ENCODE measurements at regions not wholly inside any gene's neighbourhood (a gene's known extent, or its start where the extent isn't known, plus 50 kb on each side); places are given as distances from the start of the nearest gene placed in this dataset.
"Not testable (repeated sequence)": the region's sequence is repeated elsewhere in the genome, so short reads cannot be mapped to it uniquely, and the experiment has no call there.

DNA sequence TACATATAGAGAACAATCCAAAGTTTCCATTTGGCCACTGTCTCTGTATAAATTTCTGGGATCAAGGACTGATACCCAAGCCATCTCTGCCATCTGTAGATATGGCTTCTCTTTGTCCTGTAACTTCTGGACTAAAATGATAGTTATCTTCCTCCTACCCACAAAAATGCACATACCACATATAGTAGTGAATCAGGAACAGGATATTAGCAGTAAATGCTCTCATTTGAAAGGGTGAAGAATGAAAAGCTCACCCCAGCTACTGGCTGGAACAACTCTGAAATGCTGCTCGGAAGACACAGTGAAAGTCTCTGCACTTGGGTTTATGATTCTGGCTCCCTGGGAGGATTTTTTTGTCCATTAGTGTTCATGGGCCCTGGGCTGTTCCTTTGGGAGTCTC, 856.4 kb upstream of the LRRC4C start:
- DNase-seq (ENCODE audit: low read depth): no peak

DNA sequence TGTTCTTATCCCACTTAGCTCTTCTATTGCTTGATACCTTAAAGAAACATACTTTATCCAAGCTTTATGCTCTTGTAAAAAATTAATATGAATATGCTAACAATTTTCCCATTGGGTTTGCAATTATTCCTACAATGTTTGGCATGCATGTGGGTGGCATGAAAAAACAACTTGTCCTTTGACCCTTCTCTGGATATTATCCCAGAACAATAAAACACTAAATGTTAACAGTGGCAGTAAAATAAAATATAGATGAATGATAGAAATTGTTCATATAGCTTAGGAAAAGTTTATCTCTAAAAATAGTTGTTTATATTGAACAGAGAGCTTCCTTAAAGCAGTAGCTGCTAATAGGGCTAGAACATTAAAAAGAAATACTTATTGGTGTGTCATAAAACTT, 860.5 kb upstream of the LRRC4C start:
- DNase-seq (ENCODE audit: low read depth): no peak

DNA sequence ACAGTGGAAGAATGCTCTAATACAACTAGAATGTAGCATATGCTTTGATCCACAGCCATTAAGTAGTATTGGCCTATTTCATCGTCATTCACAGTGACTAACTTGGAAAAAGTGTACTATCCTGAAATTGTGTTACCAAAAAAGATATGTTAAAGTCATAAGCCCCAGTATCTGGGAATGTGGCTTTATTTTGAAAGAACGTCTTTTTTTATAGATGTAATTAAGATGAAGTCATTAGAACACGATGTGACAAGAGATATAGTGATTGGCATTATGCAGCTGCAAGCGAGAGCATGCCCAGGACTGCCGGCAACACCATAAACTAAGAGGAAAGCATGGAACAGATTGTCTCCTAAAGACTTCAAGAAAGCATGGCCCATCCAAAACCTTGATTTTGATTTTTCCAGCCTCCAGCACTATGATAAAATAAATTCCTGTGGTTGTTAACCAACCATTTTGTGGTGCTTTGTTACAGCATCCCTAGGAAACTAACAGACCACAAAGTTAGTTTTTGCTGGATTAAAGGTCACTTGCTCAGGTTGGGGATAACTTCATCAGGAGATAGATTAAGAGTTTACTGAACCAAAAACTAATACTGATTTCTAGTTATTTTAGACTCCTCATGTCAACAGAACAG, 870.6 kb upstream of the LRRC4C start:
- DNase-seq (ENCODE audit: low read depth): no peak

DNA sequence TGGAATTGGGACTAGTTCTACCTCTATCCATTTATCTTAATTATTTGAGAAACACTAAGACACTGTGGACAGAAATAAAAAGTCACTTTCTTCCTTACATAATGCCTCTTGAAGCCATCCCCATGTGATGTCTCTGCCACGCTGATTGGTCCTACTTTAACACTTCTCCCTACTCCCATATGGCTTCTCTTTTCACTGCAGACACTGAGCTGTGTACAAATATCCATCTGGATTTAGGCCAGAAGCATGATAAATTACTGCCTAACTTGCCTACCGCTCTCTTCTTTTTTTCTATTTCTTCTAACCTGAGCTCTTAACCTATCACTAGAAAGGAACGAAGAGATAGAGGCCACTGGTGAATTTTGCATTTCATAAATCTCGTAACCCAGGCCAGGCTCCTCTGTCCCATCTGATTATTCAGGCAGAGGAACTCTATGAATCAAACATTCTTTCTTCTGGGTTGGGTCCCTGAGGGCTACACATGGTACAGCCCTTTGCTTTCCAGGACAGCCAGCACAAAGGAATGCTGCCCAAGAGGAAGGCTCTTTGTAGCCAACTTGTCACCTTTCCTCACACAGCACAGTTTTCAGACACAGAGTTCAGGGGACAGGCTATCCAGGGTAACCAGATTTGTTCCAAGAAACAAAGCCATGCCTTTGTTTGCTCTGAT, 878.5 kb upstream of the LRRC4C start:
- no peak for DNase-seq (ENCODE audit: low read depth)

GRCh38 chr11:42344204-42344792, 884.8 kb upstream of the LRRC4C start:
- no peak for DNase-seq (ENCODE audit: low read depth)

- no peak for DNase-seq (ENCODE audit: low read depth)
These were observed 886.5 kb upstream of the LRRC4C start for GRCh38 chr11:42345933-42346332.

DNA sequence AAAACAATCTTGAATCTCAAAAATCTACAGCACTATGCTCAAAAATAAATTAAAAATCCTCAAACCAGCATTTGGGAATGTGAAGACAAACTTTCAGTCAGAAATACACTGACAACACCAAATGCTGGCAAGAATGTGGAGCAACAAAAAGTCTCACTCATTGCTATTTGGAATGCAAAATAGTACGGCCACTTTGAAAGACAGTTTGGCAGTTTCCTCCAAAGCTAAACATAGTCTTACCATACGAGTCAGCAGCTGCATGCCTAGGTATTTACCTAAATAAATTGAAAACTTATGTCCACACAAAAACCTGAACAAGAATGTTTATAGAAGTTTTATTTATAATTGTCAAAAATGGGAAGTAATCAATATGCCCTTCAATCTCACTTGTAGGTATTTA, 904.2 kb upstream of the LRRC4C start:
- DNase-seq (ENCODE audit: low read depth): no peak

- no peak for DNase-seq (ENCODE audit: low read depth)
These were observed 921.7 kb upstream of the API5 start for GRCh38 chr11:42390116-42390515.

GRCh38 chr11:42397483-42397882, 914.3 kb upstream of the API5 start:
- no peak for DNase-seq (ENCODE audit: low read depth)

GRCh38 chr11:42407341-42407740, 904.5 kb upstream of the API5 start:
- no peak for DNase-seq (ENCODE audit: low read depth)

GRCh38 chr11:42410251-42410955, 901.4 kb upstream of the API5 start:
- no peak for DNase-seq (ENCODE audit: low read depth)

DNA sequence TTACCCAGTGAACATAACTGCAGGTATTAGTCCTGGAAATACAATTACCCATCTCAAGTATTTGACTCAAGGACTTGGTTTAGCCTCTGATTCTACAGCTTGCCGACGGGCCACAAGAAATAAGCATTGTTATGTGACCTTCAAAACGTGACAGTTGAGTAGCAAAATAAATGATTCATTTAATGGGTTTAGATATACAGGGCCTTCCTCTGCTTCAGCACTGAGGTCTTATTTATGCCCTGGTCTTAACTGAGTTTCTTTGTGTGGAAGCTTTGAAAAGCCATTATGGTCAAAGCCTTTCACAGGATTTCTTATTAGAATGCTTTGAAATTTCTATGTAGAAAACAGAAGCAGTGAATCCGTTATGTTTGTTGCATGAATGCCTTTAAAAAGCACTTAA, 899.2 kb upstream of the API5 start:
- DNase-seq (ENCODE audit: low read depth): no peak

GRCh38 chr11:42417691-42418090, 894.1 kb upstream of the API5 start:
- DNase-seq (ENCODE audit: low read depth): no peak

GRCh38 chr11:42422090-42422489, 889.7 kb upstream of the API5 start:
- DNase-seq (ENCODE audit: low read depth): no peak

DNA sequence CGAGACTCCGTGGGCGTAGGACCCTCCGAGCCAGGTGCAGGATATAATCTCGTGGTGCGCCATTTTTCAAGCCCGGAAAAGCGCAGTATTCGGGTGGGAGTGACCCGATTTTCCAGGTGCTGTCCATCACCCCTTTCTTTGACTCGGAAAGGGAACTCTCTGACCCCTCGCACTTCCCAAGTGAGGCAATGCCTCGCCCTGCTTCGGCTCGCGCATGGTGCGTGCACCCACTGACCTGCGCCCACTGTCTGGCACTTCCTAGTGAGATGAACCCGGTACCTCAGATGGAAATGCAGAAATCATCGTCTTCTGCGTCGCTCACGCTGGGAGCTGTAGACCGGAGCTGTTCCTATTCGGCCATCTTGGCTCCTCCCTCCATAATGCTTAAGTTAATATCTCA, 876.9 kb upstream of the API5 start:
- DNase-seq (ENCODE audit: low read depth): not testable (repeated sequence)

GRCh38 chr11:42444406-42444805, 867.4 kb upstream of the API5 start:
- no peak for DNase-seq (ENCODE audit: low read depth)

DNA sequence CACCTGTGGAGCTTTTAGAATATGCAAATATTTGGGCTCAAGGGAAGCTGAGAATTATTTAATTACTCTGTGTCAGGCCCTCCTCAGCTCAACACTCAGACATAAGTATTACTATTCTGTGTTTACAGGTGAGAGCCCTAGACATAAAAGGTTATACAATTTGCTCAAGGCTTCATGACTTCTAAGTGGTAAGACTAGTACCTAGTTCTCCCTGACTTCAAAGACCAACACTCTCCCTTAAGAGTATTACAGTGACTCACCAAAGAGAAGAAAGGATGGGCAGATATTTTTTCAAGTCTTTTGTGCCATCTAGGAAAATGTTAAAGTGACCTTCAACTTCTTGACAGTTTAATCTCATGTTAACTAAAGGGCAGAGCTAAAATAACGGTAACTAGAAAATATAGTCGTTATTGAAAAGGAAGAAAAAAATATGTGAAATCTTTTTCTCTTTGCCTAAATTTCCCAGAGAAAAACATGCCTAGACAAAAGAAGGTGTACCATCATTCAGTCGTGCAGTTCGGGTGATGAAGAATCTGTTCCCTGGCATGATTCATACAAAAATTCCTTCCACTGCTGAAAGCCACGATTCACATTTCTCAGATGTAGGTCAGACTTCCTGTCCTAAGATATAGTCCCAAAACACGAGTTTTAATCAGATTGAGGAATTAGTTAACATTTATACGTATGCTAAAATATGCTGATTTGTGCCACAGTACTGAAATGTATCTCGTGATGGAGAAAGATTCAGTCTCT, 849.1 kb upstream of the API5 start:
- DNase-seq (ENCODE audit: low read depth): no peak

DNA sequence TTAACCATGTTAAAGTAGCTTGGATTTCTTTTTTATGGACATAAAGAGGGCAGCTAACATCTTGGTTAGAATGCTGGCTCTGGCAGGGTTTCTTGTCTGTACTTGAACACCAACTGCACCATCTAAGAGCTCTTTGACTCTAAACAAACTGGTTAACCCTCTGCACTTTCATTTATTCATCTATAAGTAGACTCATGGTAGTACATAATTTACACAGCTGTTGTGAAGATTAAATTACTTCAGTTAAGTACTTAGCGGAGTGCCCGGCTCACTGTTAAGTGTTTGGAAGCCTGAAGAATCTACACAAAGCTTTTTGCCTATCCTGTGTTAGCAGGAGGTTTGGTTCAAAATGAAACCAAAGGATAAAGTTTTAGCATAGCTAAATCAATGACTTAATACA, 846.2 kb upstream of the API5 start:
- no peak for DNase-seq (ENCODE audit: low read depth)

GRCh38 chr11:42473106-42473505, 838.7 kb upstream of the API5 start:
- DNase-seq (ENCODE audit: low read depth): no peak

GRCh38 chr11:42482822-42483221, 829.0 kb upstream of the API5 start:
- no peak for DNase-seq (ENCODE audit: low read depth)

GRCh38 chr11:42490506-42490905, 821.3 kb upstream of the API5 start:
- no peak for DNase-seq (ENCODE audit: low read depth)

DNA sequence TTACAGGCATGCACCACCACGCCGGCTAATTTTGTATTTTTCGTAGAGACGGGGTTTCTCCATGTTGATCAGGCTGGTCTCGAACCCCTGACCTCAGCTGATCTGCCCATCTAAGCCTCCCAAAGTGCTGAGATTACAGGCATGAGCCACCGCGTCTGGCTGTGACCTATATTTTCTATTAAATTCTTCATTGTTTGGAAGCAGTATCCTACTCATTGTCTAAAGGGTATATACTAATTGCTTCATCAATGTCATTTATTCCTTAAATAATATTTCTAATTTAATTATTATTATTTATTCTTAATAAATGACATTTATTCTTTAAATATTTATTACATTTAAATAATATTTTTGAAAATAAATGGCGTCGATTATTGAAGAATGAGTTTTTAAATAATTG, 817.3 kb upstream of the API5 start:
- no peak for DNase-seq (ENCODE audit: low read depth)

All from CMK (cell line).